GM21737 (cell line): ENCODE measurements at regions not wholly inside any gene's neighbourhood (a gene's known extent, or its start where the extent isn't known, plus 50 kb on each side); places are given as distances from the start of the nearest gene placed in this dataset.

Experiments
- ATAC-seq: cut with Tn5 transposase; IDR thresholded peaks from one replicate; pipeline ENCODE4 v1.9.1; 2021; ENCODE audit warnings: mild to moderate bottlenecking, moderate library complexity; ENCODE audit not compliant: unreplicated experiment

GRCh38 chr6:45714006-45714730 is 301.5 kb downstream of the CLIC5 start:
- ATAC-seq, result no peak
